Parathyroid adenoma (tissue), 2 donors: ENCODE measurements at regions not wholly inside any gene's neighbourhood (a gene's known extent, or its start where the extent isn't known, plus 50 kb on each side); places are given as distances from the start of the nearest gene placed in this dataset.

Experiments
- H2AFZ ChIP-seq: fragments of 300-600 bp; sonication (generic); one replicate; pipeline ENCODE4 v1.7.0; 2017; ENCODE audit warnings: antibody characterized with exemption, mild to moderate bottlenecking
- H3K27ac ChIP-seq: fragments of 300-600 bp; sonication (generic); one replicate; pipeline ENCODE4 v1.7.0; 2017
- H3K27me3 ChIP-seq: fragments of 300-600 bp; sonication (generic); one replicate; pipeline ENCODE4 v1.7.0; 2017; ENCODE audit warnings: low read length; ENCODE audit not compliant: control insufficient read depth, insufficient read depth
- H3K36me3 ChIP-seq: fragments of 300-600 bp; sonication (generic); one replicate; pipeline ENCODE4 v1.7.0; 2017; ENCODE audit warnings: low read length; ENCODE audit not compliant: control insufficient read depth, insufficient read depth
- H3K4me1 ChIP-seq: fragments of 300-600 bp; sonication (generic); one replicate; pipeline ENCODE4 v1.7.0; 2017; ENCODE audit warnings: control low read depth
- H3K4me2 ChIP-seq: fragments of 300-600 bp; sonication (generic); one replicate; pipeline ENCODE4 v1.7.0; 2017; ENCODE audit warnings: low read length
- H3K4me3 ChIP-seq: fragments of 300-600 bp; sonication (generic); one replicate; pipeline ENCODE4 v1.7.0; 2017; ENCODE audit warnings: low read depth, low read length
- H3K79me2 ChIP-seq: fragments of 300-600 bp; sonication (generic); one replicate; pipeline ENCODE4 v1.7.0; 2017; ENCODE audit warnings: control low read depth
- H3K9ac ChIP-seq: fragments of 300-600 bp; sonication (generic); one replicate; pipeline ENCODE4 v1.7.0; 2017; ENCODE audit warnings: mild to moderate bottlenecking
- H3K9me3 ChIP-seq: fragments of 300-600 bp; sonication (generic); one replicate; pipeline ENCODE4 v1.7.0; 2017; ENCODE audit warnings: low read length; ENCODE audit not compliant: control insufficient read depth
- CTCF ChIP-seq: fragments of 300-600 bp; sonication (generic); IDR thresholded peaks from one replicate; pipeline ENCODE4 v1.7.0; 2017; ENCODE audit warnings: antibody characterized with exemption, mild to moderate bottlenecking
- donor health status: primary hyperparathyroidism.

- H3K9ac ChIP-seq, result no peak overlapping the region
- H3K79me2 ChIP-seq, result no peaks in the 10 kb centered on the region
- no peaks in the 10 kb centered on the region for H3K27me3 ChIP-seq
- no peaks in the 10 kb centered on the region for H3K36me3 ChIP-seq
- no peaks in the 10 kb centered on the region for H3K9me3 ChIP-seq
- no peak overlapping the region for H3K4me3 ChIP-seq
- H3K27ac ChIP-seq, result no peak overlapping the region
- H3K4me1 ChIP-seq, result no peaks in the 10 kb centered on the region
- no peak overlapping the region for H2AFZ ChIP-seq
- no peak for TF ChIP-seq CTCF
- no peak overlapping the region for H3K4me2 ChIP-seq
These were observed 78.1 kb upstream of the XYLT1 start for GRCh38 chr16:17548825-17549224.

- Histone ChIP-seq H3K9me3 (no peaks in the 10 kb centered on the region), H3K4me1 (no peaks in the 10 kb centered on the region), H3K4me2 (no peak overlapping the region), H3K27me3 (no peaks in the 10 kb centered on the region), H3K9ac (no peak overlapping the region), H3K4me3 (no peak overlapping the region), H3K79me2 (no peaks in the 10 kb centered on the region), H2AFZ (no peak overlapping the region), H3K27ac (no peak overlapping the region), H3K36me3 (no peaks in the 10 kb centered on the region)
- no peak for TF ChIP-seq CTCF
These were observed 74.0 kb upstream of the XYLT1 start for GRCh38 chr16:17544785-17545184.

GRCh38 chr16:17544304-17544703 is 73.5 kb upstream of the XYLT1 start:
- H3K4me1 ChIP-seq, result no peaks in the 10 kb centered on the region
- no peak overlapping the region for H3K4me3 ChIP-seq
- H3K27me3 ChIP-seq, result no peaks in the 10 kb centered on the region
- no peak overlapping the region for H3K4me2 ChIP-seq
- no peaks in the 10 kb centered on the region for H3K36me3 ChIP-seq
- no peaks in the 10 kb centered on the region for H3K9me3 ChIP-seq
- no peak overlapping the region for H3K9ac ChIP-seq
- H2AFZ ChIP-seq, result no peak overlapping the region
- TF ChIP-seq CTCF, result no peak
- no peaks in the 10 kb centered on the region for H3K79me2 ChIP-seq
- H3K27ac ChIP-seq, result no peak overlapping the region

GRCh38 chr16:17543073-17543472 is 72.3 kb upstream of the XYLT1 start:
- TF ChIP-seq CTCF, result no peak
- Histone ChIP-seq H3K4me3 (no peak overlapping the region), H3K36me3 (no peaks in the 10 kb centered on the region), H2AFZ (no peak overlapping the region), H3K79me2 (no peaks in the 10 kb centered on the region), H3K4me2 (no peak overlapping the region), H3K4me1 (no peaks in the 10 kb centered on the region), H3K9me3 (no peaks in the 10 kb centered on the region), H3K27ac (no peak overlapping the region), H3K27me3 (no peaks in the 10 kb centered on the region), H3K9ac (no peak overlapping the region)

- Histone ChIP-seq H3K4me3 (no peak overlapping the region), H3K27me3 (no peaks in the 10 kb centered on the region), H2AFZ (no peak overlapping the region), H3K9ac (no peak overlapping the region), H3K9me3 (no peaks in the 10 kb centered on the region), H3K27ac (no peak overlapping the region), H3K79me2 (no peaks in the 10 kb centered on the region), H3K36me3 (no peaks in the 10 kb centered on the region), H3K4me1 (no peaks in the 10 kb centered on the region), H3K4me2 (no peak overlapping the region)
- TF ChIP-seq CTCF, result no peak
These were observed 70.6 kb upstream of the XYLT1 start for GRCh38 chr16:17541324-17541723.
